ENCODE measurements at regions not wholly inside any gene's neighbourhood (a gene's known extent, or its start where the extent isn't known, plus 50 kb on each side); places are given as distances from the start of the nearest gene placed in this dataset.

- TF ChIP-seq CTCF (IDR thresholded peaks at IDR 0.05; ENCODE audit: low read depth, low read length, poor library complexity, severe bottlenecking) (no peak), EZH2phosphoT487 (IDR thresholded peaks at IDR 0.05; ENCODE audit: borderline replicate concordance, low read length) (no peak)
Observed at GRCh38 chr10:124336186-124336585, 82.5 kb downstream of the OAT start.
